ENCODE measurements at regions not wholly inside any gene's neighbourhood (a gene's known extent, or its start where the extent isn't known, plus 50 kb on each side); places are given as distances from the start of the nearest gene placed in this dataset.

DNA sequence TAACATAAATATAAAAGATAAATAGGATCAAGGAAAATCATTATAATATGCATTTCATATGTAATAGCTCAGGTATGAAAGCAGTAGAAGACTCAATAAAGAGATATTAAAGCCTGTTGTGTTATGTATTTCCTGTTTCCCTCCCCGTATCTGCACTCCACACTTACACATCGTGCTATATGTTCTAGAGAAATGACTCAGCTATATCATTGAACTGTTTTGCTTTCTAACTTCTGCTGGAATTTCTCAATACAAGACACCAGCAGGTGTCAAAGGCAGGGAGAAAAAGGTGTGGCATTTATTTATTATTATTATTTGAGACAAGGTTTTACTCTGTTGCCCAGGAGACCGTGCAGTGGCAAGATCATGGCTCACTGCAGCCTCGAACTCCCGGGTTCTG is 842.8 kb upstream of the CNTN5 start:
- TF ChIP-seq, protein P1, sequence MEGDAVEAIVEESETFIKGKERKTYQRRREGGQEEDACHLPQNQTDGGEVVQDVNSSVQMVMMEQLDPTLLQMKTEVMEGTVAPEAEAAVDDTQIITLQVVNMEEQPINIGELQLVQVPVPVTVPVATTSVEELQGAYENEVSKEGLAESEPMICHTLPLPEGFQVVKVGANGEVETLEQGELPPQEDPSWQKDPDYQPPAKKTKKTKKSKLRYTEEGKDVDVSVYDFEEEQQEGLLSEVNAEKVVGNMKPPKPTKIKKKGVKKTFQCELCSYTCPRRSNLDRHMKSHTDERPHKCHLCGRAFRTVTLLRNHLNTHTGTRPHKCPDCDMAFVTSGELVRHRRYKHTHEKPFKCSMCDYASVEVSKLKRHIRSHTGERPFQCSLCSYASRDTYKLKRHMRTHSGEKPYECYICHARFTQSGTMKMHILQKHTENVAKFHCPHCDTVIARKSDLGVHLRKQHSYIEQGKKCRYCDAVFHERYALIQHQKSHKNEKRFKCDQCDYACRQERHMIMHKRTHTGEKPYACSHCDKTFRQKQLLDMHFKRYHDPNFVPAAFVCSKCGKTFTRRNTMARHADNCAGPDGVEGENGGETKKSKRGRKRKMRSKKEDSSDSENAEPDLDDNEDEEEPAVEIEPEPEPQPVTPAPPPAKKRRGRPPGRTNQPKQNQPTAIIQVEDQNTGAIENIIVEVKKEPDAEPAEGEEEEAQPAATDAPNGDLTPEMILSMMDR (IDR thresholded peaks at IDR 0.05), result no peak
- TF ChIP-seq KDM5A (IDR thresholded peaks at IDR 0.05) (no peak), ZNF302 (CRISPR knock-in tag; IDR thresholded peaks at IDR 0.05) (no peak), NFE2L2 (conservative IDR thresholded peaks at IDR 0.05; ENCODE audit: low read length) (no peak), SREBF2 (IDR thresholded peaks at IDR 0.05) (no peak)
- TF ChIP-seq, protein P2, sequence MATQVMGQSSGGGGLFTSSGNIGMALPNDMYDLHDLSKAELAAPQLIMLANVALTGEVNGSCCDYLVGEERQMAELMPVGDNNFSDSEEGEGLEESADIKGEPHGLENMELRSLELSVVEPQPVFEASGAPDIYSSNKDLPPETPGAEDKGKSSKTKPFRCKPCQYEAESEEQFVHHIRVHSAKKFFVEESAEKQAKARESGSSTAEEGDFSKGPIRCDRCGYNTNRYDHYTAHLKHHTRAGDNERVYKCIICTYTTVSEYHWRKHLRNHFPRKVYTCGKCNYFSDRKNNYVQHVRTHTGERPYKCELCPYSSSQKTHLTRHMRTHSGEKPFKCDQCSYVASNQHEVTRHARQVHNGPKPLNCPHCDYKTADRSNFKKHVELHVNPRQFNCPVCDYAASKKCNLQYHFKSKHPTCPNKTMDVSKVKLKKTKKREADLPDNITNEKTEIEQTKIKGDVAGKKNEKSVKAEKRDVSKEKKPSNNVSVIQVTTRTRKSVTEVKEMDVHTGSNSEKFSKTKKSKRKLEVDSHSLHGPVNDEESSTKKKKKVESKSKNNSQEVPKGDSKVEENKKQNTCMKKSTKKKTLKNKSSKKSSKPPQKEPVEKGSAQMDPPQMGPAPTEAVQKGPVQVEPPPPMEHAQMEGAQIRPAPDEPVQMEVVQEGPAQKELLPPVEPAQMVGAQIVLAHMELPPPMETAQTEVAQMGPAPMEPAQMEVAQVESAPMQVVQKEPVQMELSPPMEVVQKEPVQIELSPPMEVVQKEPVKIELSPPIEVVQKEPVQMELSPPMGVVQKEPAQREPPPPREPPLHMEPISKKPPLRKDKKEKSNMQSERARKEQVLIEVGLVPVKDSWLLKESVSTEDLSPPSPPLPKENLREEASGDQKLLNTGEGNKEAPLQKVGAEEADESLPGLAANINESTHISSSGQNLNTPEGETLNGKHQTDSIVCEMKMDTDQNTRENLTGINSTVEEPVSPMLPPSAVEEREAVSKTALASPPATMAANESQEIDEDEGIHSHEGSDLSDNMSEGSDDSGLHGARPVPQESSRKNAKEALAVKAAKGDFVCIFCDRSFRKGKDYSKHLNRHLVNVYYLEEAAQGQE (IDR thresholded peaks at IDR 0.05), result no peak

Measured in A549 (cell line).